ENCODE measurements at regions not wholly inside any gene's neighbourhood (a gene's known extent, or its start where the extent isn't known, plus 50 kb on each side); places are given as distances from the start of the nearest gene placed in this dataset.

DNA sequence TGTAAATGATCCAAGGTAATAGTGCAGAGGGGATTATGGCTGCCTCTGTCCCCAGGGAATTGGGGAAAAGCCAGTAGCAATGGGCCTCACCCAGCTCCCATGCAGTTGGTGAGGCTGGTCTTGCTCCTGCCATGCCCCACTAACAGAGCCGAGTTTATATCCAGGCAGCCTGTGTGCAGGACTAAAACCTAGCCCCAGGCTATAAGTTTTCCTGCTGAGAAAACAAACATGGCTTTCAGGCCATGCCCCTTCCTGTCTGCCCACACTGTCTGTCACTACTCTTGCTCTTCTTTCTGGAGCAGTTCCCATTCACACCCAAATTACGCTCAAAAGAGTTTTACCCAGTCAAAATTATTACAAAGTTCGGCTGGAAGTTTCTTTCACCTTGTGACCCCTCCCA, 73.5 kb upstream of the SPATA16 start:
- TF ChIP-seq, protein P1, sequence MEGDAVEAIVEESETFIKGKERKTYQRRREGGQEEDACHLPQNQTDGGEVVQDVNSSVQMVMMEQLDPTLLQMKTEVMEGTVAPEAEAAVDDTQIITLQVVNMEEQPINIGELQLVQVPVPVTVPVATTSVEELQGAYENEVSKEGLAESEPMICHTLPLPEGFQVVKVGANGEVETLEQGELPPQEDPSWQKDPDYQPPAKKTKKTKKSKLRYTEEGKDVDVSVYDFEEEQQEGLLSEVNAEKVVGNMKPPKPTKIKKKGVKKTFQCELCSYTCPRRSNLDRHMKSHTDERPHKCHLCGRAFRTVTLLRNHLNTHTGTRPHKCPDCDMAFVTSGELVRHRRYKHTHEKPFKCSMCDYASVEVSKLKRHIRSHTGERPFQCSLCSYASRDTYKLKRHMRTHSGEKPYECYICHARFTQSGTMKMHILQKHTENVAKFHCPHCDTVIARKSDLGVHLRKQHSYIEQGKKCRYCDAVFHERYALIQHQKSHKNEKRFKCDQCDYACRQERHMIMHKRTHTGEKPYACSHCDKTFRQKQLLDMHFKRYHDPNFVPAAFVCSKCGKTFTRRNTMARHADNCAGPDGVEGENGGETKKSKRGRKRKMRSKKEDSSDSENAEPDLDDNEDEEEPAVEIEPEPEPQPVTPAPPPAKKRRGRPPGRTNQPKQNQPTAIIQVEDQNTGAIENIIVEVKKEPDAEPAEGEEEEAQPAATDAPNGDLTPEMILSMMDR (conservative IDR thresholded peaks at IDR 0.05): no peak
- no peak for TF ChIP-seq ZFX (IDR thresholded peaks at IDR 0.05)
